BJ (cell line): ENCODE measurements at regions not wholly inside any gene's neighbourhood (a gene's known extent, or its start where the extent isn't known, plus 50 kb on each side); places are given as distances from the start of the nearest gene placed in this dataset.

ENCODE experiments used
- CTCF ChIA-PET: fragments of 350-600 bp; formaldehyde crosslinking; extraction: SDS; loops from one replicate; lab custom pipeline; 2021; ENCODE audit warnings: antibody characterized with exemption, inconsistent platforms; lab: Yijun Ruan, JAX
- POLR2A ChIA-PET: fragments of 300-600 bp; sonication (Branson Sonifier 250); formaldehyde crosslinking; extraction: SDS; loops from one replicate; lab custom pipeline; 2021; ENCODE audit warnings: antibody characterized with exemption; lab: Charles Lee
- DNase-seq: peaks from one replicate; pipeline ENCODE4 v3.0.0-alpha.2; 2011; ENCODE audit warnings: low read depth
- H3K27me3 ChIP-seq: 2 replicates; pipeline ENCODE4 v1.6.0; 2011; ENCODE audit warnings: low read length; ENCODE audit not compliant: control insufficient read depth, insufficient read depth
- H3K36me3 ChIP-seq: 2 replicates; pipeline ENCODE4 v1.5.1; 2011; ENCODE audit warnings: low read length; ENCODE audit not compliant: control insufficient read depth, insufficient read depth
- H3K4me3 ChIP-seq: 2 replicates; pipeline ENCODE4 v1.5.1; 2011; ENCODE audit warnings: low read depth, mild to moderate bottlenecking, control low read depth, low read length
- TF ChIP-seq, protein P1 (sequence below): IDR thresholded peaks from 2 replicates; pipeline ENCODE4 v1.5.1; 2011; ENCODE audit warnings: low read depth, mild to moderate bottlenecking, control low read depth, inconsistent platforms, low read length, moderate library complexity; ENCODE audit not compliant: insufficient read depth

DNA sequence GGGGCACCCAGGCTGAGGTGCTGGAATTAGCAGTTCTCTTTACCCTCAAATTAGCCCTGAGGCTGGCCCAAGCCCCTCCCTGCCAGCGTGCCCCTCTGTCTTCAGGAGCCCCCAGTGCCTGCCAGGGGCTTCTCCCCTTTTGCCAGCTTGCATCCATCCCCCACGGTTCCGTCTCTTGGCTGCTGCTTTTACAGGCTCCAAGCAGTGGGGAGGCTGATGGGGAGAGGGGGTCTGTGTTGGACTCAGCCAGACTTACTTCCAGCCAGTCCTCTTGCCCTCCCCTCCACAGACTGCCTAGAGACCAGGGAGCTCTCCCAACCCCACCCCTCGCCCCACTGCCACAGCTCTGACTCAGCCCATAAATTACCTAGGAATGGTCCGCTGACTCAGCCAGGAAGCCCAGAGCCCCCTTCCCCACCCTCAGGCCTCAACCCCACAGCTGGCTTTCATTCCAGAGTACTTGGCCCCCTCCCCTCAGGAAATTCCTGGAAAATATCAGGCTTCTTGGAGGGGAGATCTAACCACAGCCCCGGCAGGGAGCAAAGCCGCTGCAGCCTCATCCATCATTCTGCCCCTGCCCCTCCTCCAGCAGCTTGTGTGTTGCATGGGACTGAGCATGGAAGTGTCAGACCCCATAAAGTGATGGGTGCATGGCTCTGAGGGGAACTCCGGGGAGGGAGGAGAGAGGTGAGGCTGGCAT, 184.6 kb downstream of the ZFP36L2 start:
- ChIA-PET CTCF (interaction anchor here (0.9 to 2.0 kb wide), 5 partner anchors 17 to 188 kb away, joined by 3 to 14 read pairs (median 3); no protein-coding TSS in a partner anchor), POLR2A (interaction anchor here (0.9 to 1.2 kb wide), 3 partner anchors 54 to 185 kb away, joined by 3 to 5 read pairs (median 3); partner anchors contain the start of gene ZFP36L2)
- TF ChIP-seq, protein P1, sequence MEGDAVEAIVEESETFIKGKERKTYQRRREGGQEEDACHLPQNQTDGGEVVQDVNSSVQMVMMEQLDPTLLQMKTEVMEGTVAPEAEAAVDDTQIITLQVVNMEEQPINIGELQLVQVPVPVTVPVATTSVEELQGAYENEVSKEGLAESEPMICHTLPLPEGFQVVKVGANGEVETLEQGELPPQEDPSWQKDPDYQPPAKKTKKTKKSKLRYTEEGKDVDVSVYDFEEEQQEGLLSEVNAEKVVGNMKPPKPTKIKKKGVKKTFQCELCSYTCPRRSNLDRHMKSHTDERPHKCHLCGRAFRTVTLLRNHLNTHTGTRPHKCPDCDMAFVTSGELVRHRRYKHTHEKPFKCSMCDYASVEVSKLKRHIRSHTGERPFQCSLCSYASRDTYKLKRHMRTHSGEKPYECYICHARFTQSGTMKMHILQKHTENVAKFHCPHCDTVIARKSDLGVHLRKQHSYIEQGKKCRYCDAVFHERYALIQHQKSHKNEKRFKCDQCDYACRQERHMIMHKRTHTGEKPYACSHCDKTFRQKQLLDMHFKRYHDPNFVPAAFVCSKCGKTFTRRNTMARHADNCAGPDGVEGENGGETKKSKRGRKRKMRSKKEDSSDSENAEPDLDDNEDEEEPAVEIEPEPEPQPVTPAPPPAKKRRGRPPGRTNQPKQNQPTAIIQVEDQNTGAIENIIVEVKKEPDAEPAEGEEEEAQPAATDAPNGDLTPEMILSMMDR, result no peak
- H3K36me3 ChIP-seq, result no peaks in the 10 kb centered on the region
- no peak overlapping the region for H3K4me3 ChIP-seq
- peak; percentile 89 for DNase-seq
- no peaks in the 10 kb centered on the region for H3K27me3 ChIP-seq

DNA sequence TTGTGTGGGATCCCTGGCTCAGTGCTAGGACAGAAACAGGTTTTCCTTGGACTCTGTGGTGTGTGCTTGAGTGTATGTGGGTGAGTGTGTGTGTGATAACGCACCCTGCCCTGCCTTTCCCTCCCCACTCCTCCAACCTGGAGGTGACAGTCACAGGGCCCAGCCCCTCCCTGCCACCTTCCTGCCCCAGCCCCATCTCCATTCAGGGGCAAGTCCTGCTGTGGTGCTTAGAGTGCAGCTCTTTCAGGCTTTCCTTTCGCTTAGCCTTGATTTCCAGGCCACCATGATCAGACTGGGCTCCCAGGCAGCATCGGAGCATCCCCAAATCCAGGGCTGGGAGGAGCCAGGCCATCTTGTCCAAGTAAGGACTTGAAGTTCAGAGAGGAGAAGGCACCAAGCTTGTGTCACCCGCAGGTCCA, 185.2 kb downstream of the ZFP36L2 start:
- Histone ChIP-seq H3K27me3 (no peaks in the 10 kb centered on the region), H3K36me3 (no peaks in the 10 kb centered on the region), H3K4me3 (no peak overlapping the region)
- ChIA-PET POLR2A (interaction anchor here (1.2 kb wide), 2 partner anchors 54 to 185 kb away, joined by 3 to 5 read pairs; partner anchors contain the start of gene ZFP36L2), CTCF (interaction anchor here (0.9 to 2.0 kb wide), 5 partner anchors 16 to 188 kb away, joined by 3 to 14 read pairs (median 3); no protein-coding TSS in a partner anchor)
- DNase-seq, result no peak
- TF ChIP-seq, protein P1, result no peak

DNA sequence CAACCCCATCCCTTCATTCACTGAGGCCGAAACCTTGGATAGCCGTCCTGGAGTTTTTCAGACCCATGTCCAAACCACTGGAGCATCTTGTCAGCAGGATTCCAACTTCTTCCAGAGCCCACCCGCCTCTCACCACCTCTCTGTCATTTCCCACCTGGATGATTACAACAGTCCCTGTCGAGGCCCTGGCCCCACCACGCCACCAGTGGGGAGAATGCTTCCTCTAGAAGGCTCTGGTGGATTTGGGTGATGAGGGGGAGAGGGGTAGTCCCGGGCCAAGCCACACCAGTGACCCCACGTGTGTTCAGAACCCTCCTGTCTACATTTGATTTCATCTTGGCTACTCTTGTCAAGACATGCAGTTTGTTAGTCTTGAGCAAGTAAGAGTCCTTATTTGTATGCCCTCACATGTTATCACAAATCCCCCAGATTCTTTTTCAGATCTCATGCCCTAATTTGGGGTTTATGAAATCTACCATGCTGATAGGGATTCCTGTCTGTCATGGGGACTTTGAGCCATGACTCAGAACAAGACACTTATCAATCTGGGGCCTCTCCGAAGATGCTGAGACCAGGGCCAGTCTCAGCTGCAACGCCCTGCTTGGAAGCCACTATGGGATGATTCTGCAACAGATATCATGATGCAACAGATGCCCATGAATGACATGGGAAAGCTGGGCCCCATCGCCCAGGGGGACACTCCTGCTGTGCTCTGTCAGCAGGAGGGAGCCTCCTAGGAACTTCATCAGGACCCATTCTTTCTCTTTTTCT, 186.1 kb downstream of the ZFP36L2 start:
- POLR2A ChIA-PET, result no interaction called here

DNA sequence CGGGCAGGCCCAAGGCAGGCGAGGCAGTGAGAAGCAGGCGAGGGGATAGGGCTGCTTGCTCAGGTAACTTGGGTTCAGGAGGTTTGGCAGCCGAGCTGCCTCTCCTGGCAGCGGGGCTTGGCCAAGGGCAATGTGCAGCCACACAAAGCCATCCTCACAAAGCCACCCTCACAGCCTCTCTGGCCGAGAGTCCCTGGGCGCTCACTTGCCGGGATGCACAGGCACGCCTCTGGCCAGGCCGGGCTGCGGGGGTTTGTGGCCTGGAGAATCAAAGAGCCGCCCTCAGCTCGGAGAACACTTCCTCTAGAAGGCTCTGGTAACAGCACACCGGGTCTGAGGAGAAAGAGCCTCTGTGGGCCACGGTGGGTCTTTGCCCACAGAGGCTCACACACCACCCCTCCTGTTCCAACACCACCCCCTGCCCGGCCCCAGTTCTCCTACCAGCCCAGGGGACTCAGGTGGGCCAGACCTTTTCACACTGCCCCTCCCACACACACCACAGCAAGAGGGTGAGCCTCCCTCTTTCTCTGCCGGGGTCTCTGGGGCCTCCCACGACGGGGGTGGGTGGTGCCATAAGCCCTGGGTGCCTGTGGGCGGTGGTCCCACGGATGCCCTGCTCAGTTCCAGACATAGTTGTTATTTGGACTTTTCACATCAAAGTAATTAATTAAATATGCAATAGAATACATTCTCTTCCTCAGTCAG, 186.9 kb downstream of the ZFP36L2 start:
- DNase-seq, result no peak
- CTCF ChIA-PET, result no interaction called here
- H3K27me3 ChIP-seq, result no peaks in the 10 kb centered on the region
- POLR2A ChIA-PET, result no interaction called here
- TF ChIP-seq, protein P1, result no peak
- H3K36me3 ChIP-seq, result no peaks in the 10 kb centered on the region
- no peak overlapping the region for H3K4me3 ChIP-seq

More for the DNA sequence above, 186.1 kb downstream of the ZFP36L2 start:
- no peak for DNase-seq
- TF ChIP-seq, protein P1, result no peak
- Histone ChIP-seq H3K27me3 (no peaks in the 10 kb centered on the region), H3K4me3 (no peak overlapping the region), H3K36me3 (no peaks in the 10 kb centered on the region)
- CTCF ChIA-PET, result interaction anchor here (1.3 kb wide), 1 partner anchor 53 kb away, joined by 3 read pairs; no protein-coding TSS in a partner anchor
